ENCODE measurements at regions not wholly inside any gene's neighbourhood (a gene's known extent, or its start where the extent isn't known, plus 50 kb on each side); places are given as distances from the start of the nearest gene placed in this dataset.

DNA sequence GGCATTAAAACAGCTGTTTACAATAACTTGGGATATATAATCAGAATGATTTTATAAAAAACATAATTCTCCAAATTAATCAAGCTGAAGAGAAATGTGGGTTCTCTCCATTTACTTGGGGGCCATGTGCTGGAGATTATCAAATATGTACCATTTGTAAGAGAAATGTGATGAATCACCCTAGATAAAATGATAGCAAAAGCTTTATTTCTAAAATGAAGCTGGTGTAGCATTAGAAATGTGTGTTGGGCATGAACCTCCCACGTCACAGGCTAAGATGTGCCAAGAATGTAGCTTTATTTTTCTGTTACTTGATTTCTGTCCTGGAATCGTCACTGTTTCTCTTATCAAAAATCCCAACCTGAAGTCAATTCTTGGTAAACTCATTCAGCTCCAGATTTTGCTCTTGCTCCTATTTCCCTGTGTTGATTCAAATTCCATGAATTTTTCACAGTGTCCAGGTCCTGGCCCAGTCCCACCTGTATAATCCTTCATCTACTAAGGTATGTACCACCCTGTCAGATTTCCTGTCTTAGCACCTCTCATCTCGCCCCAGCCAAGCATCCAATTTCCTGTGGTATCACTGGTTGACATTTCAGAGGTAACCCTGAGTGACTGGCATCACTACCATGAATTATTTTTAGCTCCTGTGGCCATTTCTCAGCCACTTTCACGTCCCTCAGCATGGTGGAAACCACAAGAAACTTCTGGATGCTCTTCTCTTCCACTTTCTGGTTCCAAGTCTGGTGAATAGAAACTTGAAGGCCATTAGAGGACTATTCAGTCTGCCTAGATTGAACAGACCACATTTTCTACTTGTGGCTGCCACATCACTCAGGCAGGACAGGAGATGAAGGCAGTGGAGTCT is 103.6 kb upstream of the FLRT2 start:
- Histone ChIP-seq H3K9me3 (ENCODE audit: control insufficient read depth, insufficient read depth, low read length) (no peaks in the 10 kb centered on the region), H3K27me3 (ENCODE audit: control insufficient read depth, insufficient read depth, low read length) (no peaks in the 10 kb centered on the region), H3K4me1 (ENCODE audit: control insufficient read depth, insufficient read depth, low read length) (no peaks in the 10 kb centered on the region), H3K4me3 (ENCODE audit: low read length) (no peak overlapping the region), H3K36me3 (ENCODE audit: control insufficient read depth, insufficient read depth, low read length) (no peaks in the 10 kb centered on the region), H3K27ac (ENCODE audit: low read length) (no peak overlapping the region)
- H3K4me1 Mint-ChIP-seq, result peaks cover 4 to 6% of the 10 kb centered on the region in 2 donors
- no peak overlapping the region for H3K27ac Mint-ChIP-seq
- H3K27me3 Mint-ChIP-seq (ENCODE audit: low read depth in 2 of 2), result no peaks in the 10 kb centered on the region
- TF ChIP-seq, protein P1, sequence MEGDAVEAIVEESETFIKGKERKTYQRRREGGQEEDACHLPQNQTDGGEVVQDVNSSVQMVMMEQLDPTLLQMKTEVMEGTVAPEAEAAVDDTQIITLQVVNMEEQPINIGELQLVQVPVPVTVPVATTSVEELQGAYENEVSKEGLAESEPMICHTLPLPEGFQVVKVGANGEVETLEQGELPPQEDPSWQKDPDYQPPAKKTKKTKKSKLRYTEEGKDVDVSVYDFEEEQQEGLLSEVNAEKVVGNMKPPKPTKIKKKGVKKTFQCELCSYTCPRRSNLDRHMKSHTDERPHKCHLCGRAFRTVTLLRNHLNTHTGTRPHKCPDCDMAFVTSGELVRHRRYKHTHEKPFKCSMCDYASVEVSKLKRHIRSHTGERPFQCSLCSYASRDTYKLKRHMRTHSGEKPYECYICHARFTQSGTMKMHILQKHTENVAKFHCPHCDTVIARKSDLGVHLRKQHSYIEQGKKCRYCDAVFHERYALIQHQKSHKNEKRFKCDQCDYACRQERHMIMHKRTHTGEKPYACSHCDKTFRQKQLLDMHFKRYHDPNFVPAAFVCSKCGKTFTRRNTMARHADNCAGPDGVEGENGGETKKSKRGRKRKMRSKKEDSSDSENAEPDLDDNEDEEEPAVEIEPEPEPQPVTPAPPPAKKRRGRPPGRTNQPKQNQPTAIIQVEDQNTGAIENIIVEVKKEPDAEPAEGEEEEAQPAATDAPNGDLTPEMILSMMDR (IDR thresholded peaks at IDR 0.05), result no peak
- H3K4me3 Mint-ChIP-seq, result no peak overlapping the region
- DNase-seq (no peak), ATAC-seq (no peak)
- no peaks in the 10 kb centered on the region for H3K9me3 Mint-ChIP-seq
- intact Hi-C loops (cut with micrococcal nuclease), result no loop called here
- H3K36me3 Mint-ChIP-seq, result no peaks in the 10 kb centered on the region
- 44% methylated on average over 4 of the region's 4 CpGs for WGBS (ENCODE audit: insufficient coverage)

DNA sequence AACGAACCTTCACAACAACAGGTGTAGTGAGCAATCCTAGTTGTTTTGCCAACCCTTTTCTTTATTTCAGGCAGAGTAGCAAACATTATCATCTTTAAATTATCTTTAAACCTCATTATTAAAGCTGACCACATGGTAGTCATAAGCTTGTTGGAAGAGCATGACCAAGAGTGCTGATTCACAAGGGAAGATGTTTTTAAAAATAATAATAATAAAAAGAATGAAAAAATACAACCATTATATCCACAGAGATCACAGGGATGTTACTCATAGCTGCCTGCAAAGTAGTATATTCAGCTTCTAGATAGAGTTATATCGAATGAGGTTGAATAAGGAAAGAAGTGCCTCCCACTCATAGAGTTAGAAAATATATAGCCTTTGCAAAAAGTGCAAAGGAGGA is 101.0 kb upstream of the FLRT2 start:
- H3K4me3 ChIP-seq (ENCODE audit: low read length), result no peak overlapping the region
- no peak for DNase-seq
- Mint-ChIP-seq H3K27ac (no peak overlapping the region), H3K4me1 (peaks cover 4 to 6% of the 10 kb centered on the region in 2 donors), H3K27me3 (ENCODE audit: low read depth in 2 of 2) (no peaks in the 10 kb centered on the region), H3K36me3 (no peaks in the 10 kb centered on the region), H3K4me3 (no peak overlapping the region), H3K9me3 (peaks cover 0 to 3% of the 10 kb centered on the region in 2 donors)
- H3K27ac ChIP-seq (ENCODE audit: low read length), result no peak overlapping the region
- H3K27me3 ChIP-seq (ENCODE audit: control insufficient read depth, insufficient read depth, low read length), result no peaks in the 10 kb centered on the region
- no peaks in the 10 kb centered on the region for H3K9me3 ChIP-seq (ENCODE audit: control insufficient read depth, insufficient read depth, low read length)
- TF ChIP-seq, protein P1 (IDR thresholded peaks at IDR 0.05), result no peak
- ATAC-seq, result no peak
- intact Hi-C loops (cut with micrococcal nuclease), result no loop called here
- 83% methylated on average over 1 of the region's 2 CpGs for WGBS (ENCODE audit: insufficient coverage)
- H3K36me3 ChIP-seq (ENCODE audit: control insufficient read depth, insufficient read depth, low read length), result no peaks in the 10 kb centered on the region
- H3K4me1 ChIP-seq (ENCODE audit: control insufficient read depth, insufficient read depth, low read length), result no peaks in the 10 kb centered on the region

DNA sequence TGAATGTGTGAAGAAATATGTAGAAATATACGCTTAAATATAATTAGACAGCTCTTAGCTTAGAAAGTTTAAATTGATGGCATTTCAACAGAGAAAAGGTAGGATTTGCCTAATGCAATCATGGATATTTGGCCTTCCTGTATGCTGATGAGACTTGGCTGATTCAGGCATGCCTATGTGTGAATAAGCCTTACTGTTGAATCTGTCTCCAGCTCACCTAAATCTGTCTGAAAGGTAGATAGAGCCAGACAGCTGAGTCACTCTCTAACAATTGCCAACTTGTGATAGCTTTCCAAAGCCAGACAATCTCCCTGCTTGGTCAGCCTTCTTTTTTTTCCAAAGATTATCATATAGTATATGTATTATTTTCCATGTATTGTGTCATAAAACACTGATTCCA is 92.8 kb upstream of the FLRT2 start:
- ATAC-seq, result no peak
- no peak overlapping the region for H3K4me3 Mint-ChIP-seq
- H3K9me3 Mint-ChIP-seq, result peaks cover 0 to 5% of the 10 kb centered on the region in 2 donors
- no peaks in the 10 kb centered on the region for H3K27me3 ChIP-seq (ENCODE audit: control insufficient read depth, insufficient read depth, low read length)
- WGBS (ENCODE audit: insufficient coverage), result 100% methylated on average over 1 of the region's 1 CpG
- no peaks in the 10 kb centered on the region for H3K27me3 Mint-ChIP-seq (ENCODE audit: low read depth in 2 of 2)
- H3K27ac ChIP-seq (ENCODE audit: low read length), result no peak overlapping the region
- H3K27ac Mint-ChIP-seq, result no peak overlapping the region
- no peak for DNase-seq
- H3K4me1 ChIP-seq (ENCODE audit: control insufficient read depth, insufficient read depth, low read length), result no peaks in the 10 kb centered on the region
- no peak overlapping the region for H3K4me3 ChIP-seq (ENCODE audit: low read length)
- H3K36me3 ChIP-seq (ENCODE audit: control insufficient read depth, insufficient read depth, low read length), result no peaks in the 10 kb centered on the region
- intact Hi-C loops (cut with micrococcal nuclease), result no loop called here
- TF ChIP-seq, protein P1 (IDR thresholded peaks at IDR 0.05), result no peak
- H3K4me1 Mint-ChIP-seq, result no peaks in the 10 kb centered on the region
- H3K9me3 ChIP-seq (ENCODE audit: control insufficient read depth, insufficient read depth, low read length), result no peaks in the 10 kb centered on the region
- H3K36me3 Mint-ChIP-seq, result no peaks in the 10 kb centered on the region

DNA sequence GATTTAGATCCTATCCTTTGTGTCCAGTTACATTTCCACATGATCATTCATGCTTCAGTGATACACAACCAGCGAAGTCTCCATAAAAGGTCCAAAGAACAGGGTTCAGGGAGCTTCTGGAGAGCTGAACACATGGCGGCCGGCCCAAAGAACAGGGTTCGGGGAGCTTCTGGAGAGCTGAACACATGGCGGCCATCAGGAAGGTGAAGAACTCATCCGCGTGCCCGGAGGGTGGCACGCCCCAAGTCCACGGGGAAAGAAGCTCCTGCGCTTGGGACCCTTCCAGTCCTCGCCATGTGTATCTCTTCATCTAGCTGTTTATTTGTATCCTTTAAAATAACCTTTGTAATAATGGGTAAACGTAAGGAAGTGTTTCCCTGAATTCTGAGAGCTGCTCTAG is 91.9 kb upstream of the FLRT2 start:
- H3K27ac Mint-ChIP-seq, result no peak overlapping the region
- H3K27me3 ChIP-seq (ENCODE audit: control insufficient read depth, insufficient read depth, low read length), result no peaks in the 10 kb centered on the region
- H3K4me3 ChIP-seq (ENCODE audit: low read length), result no peak overlapping the region
- no peaks in the 10 kb centered on the region for H3K9me3 ChIP-seq (ENCODE audit: control insufficient read depth, insufficient read depth, low read length)
- TF ChIP-seq, protein P1 (IDR thresholded peaks at IDR 0.05), result no peak
- H3K36me3 ChIP-seq (ENCODE audit: control insufficient read depth, insufficient read depth, low read length), result no peaks in the 10 kb centered on the region
- 95% methylated on average over 13 of the region's 13 CpGs for WGBS (ENCODE audit: insufficient coverage)
- intact Hi-C loops (cut with micrococcal nuclease), result no loop called here
- no peaks in the 10 kb centered on the region for H3K36me3 Mint-ChIP-seq
- no peak for DNase-seq
- no peak for ATAC-seq
- H3K27ac ChIP-seq (ENCODE audit: low read length), result no peak overlapping the region
- H3K4me1 ChIP-seq (ENCODE audit: control insufficient read depth, insufficient read depth, low read length), result no peaks in the 10 kb centered on the region
- no peak overlapping the region for H3K4me3 Mint-ChIP-seq
- no peaks in the 10 kb centered on the region for H3K4me1 Mint-ChIP-seq
- H3K9me3 Mint-ChIP-seq, result peaks cover 0 to 2% of the 10 kb centered on the region in 2 donors
- no peaks in the 10 kb centered on the region for H3K27me3 Mint-ChIP-seq (ENCODE audit: low read depth in 2 of 2)

Data from natural killer cell (primary cell).